Hepatocyte (in vitro differentiated cells): ENCODE measurements at regions not wholly inside any gene's neighbourhood (a gene's known extent, or its start where the extent isn't known, plus 50 kb on each side); places are given as distances from the start of the nearest gene placed in this dataset.

Experiments
- CTCF ChIP-seq: fragments of 200-600 bp; sonication (generic); IDR thresholded peaks from 2 replicates; pipeline ENCODE4 v1.5.1; 2016; ENCODE audit warnings: antibody characterized with exemption, mild to moderate bottlenecking; ENCODE audit not compliant: poor library complexity
- EZH2 ChIP-seq: fragments of 200-600 bp; sonication (generic); IDR thresholded peaks from 2 replicates; pipeline ENCODE4 v1.6.1; 2016; ENCODE audit warnings: antibody characterized with exemption, mild to moderate bottlenecking, borderline replicate concordance
- EZH2phosphoT487 ChIP-seq: fragments of 200-600 bp; sonication (generic); IDR thresholded peaks from one replicate; pipeline ENCODE4 v1.6.1; 2018; ENCODE audit warnings: antibody characterized with exemption, mild to moderate bottlenecking, low read depth, moderate library complexity; ENCODE audit not compliant: unreplicated experiment, severe bottlenecking

DNA sequence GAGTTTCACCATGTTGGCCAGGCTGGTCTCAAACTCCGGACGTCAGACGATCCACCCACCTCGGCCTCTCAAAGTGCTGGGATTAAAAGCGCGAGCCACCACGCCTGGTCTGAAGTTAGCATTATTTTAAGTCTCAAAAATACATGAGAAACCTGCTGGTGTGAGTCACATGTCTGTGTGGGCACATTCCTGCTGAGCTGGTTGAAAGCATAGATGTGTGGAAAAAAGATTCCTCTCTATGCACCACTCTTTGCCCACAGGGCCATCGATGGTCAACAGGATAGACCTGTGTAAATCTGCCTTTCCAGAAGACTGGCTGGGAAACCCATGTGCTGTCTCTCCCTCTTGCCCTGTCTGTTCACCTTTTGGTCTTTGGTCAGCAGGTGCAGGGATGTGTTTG, 63.5 kb downstream of the CHRD start:
- TF ChIP-seq CTCF (no peak), EZH2 (no peak), EZH2phosphoT487 (no peak)
